HG02763 (cell line): ENCODE measurements at regions not wholly inside any gene's neighbourhood (a gene's known extent, or its start where the extent isn't known, plus 50 kb on each side); places are given as distances from the start of the nearest gene placed in this dataset.

Source experiments
- ATAC-seq: cut with Tn5 transposase; IDR thresholded peaks from one replicate; pipeline ENCODE4 v1.9.1; 2021; ENCODE audit warnings: mild to moderate bottlenecking, moderate library complexity; ENCODE audit not compliant: unreplicated experiment

DNA sequence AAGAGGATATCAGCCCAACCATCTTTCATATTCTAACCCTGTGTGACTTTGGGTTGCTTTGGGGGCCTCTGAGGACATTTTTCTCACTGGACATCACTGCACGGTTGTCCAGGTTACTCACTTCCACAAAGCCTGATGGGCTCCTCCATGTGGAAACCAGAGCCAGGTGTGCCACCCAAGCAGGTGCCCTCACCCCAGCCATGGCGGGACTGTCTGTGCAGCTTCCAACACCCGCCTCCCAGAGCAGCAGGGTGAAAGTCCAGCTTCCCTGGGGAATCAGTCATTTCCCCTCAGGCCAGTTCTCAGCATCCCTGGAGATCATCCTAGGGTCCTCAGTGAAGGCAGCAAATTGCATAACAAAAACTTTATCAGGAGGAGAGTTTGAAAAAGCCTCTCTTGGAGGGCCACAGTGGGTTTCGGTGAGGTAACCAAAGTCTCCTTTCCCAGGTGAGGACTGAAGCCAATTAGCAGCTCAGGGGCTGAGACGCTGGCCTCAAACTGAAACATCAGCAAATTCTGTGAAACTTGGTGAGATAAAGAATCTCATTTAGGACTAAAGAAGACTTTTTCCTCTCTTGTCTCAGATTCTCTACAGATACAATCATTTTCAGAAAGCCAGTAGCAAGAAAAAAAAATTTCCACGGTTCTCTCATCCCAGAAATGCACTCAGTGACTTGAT lies 289.6 kb upstream of the CDH4 start:
- no peak for ATAC-seq

DNA sequence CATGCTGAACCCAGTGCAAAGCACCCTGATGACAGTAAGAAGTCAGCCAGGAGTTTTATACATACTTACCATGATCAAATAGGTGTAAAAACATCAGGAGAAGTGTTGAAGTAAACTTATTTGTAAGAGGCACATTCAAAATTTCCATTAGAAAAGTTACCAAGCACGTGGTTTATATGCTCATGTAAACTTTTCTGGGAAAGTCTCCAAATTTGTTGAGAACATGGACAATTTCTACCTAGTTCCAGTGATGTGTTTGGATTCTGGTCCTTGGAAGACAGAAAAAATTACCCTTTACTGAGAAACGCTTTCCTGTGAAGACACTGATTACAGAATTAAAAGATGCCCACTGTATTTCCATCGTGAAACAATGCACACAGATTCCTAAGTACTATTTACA lies 288.9 kb upstream of the CDH4 start:
- ATAC-seq, result no peak

DNA sequence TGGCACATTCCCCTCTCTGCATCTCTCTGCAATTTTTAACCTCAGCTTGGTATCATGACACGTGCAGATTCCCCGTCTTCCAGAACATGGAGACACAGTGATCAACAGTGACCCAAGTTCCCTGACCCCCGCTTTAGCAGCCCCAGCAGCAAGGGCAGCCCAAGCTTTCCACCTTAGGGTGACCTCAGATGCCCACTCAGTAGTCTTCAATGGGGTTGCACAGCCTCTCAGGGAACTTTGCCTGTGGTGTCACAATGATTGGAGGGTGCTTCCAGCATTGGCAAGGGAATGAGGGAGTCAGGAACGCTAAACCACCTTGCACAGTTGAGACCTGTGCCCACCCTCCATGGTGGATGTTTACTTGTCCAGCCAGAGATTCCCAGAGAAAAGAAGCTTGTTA lies 287.1 kb upstream of the CDH4 start:
- ATAC-seq, result no peak

DNA sequence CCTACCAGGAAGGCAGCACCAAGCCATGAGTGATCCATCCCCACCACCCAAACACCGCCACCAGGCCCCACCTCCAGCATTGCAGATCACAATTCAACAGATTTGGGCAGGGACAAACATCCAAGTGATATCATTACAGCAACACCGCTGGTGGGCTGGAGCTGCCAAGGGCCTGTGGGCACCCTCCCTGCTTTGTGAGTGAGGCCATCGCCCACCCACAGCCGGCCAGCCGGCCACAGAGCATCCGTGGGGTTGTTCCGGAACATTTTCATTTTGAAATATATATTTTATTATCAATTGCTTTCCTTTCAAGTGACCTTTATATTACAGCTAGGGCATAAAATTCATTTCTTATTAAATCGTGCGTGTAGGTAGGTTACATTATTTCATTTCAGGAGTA lies 286.0 kb upstream of the CDH4 start:
- no peak for ATAC-seq

DNA sequence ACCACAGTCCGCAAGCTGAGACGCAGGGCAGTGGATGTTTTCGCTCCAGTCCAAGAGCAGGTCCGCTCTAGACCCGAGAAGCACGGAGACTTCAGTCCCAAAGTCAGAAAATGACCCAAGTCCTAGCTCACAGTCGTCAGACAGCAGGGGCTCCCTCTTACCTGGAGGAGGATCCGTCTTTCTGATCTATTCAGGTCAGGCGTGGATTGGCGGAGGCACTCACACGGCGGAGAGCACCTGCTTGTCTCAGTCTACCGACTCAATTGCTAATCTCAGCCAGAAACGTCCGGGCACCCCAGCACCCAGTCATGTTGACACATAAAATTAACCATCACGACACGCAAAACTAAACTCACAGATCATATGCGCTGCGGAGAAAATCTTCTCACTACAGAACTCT lies 285.3 kb upstream of the CDH4 start:
- no peak for ATAC-seq

DNA sequence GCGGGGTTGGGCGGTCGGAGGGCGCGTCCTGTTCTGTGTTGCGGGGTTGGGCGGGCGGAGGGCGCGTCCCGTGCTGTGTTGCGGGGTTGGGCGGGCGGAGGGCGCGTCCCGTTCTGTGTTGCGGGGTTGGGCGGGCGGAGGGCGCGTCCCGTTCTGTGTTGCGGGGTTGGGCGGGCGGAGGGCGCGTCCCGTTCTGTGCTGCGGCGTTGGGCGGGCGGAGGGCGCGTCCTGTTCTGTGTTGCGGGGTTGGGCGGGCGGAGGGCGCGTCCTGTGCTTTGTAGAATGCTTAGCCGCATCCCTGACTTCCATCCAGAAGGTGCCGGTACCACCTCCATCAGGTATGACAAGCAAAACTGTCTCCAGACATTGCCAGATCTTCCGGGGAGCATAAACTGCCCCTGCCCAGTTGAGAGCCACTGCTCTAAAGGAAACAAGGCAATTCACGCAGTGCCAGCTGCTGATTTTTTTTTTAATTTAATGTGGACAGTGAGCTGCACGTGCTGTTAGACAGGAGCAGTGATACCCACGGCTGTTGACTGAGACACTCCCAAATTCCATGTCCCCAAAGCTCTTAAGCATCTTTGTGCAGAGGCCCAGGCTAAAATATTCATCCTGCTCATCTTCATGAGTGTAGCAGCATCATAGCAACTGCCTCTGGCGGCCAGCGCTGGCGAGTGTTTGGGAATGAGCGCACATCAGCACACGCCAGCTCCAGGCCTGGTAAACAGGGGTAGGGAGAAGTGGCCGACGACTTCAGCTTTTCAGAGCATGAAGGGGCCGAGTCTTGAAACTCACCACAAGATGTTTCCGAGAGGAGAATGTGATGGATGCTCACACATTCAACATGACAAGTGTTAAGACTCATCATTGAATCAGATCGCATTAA lies 284.4 kb upstream of the CDH4 start:
- no peak for ATAC-seq

DNA sequence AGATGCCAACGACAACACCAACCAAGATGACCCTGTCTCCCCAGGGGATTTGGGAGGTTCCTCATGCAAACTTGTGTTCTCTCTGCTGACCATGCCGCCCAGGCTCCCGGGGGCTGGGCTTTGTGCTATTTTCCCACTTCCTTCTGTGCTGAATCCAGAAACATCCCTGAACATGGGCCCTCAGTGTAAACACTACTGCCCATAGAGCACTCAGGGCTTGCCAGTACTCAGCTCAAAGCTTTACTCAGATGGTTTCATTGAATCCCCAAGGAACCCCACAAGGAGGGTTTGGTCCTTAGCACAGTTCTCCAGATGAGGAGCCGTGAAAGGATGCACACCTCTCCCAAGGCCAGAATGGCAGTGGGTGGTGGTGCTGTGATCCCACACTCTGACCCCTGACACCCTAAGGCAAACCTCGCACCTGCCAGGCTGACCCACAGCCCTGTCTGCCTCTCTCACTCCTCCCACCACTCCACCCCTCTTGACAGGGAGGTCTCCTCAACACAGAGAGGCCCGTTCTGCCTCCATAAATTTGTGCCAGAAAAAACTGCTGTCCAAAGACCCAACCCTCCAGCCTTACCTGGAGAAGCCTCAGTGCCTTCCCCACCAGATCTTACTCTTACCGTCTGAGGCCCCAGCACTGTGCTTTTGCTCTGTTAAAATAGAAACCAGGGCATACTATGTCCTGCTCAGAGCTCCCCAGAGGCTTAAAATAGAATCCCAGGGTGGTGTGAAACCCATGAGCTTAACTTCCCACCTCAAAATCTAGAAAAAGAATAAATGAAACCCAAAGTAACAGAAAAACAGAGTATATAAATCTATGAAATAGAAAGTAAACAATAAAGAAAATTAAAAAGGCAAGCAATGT lies 283.0 kb upstream of the CDH4 start:
- ATAC-seq, result no peak

DNA sequence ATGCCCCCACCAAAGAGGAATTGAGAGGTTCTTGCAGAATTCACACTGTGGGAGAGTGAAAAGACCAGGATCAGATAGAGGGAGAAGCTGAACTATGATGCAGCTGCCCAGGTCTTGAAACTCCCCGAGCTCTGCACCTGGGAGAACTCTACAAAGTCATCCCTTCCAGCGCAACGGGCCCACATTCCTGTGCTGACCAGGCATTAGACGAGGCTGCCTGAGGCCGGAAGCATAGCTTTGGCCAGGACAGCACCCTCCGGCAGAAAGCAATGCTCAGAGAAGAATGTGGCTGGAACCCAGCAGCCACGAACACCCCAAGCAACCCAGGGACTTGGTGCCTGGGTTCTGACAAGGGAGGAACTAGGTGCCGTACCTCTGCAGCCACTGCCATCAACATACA lies 281.5 kb upstream of the CDH4 start:
- ATAC-seq, result no peak

DNA sequence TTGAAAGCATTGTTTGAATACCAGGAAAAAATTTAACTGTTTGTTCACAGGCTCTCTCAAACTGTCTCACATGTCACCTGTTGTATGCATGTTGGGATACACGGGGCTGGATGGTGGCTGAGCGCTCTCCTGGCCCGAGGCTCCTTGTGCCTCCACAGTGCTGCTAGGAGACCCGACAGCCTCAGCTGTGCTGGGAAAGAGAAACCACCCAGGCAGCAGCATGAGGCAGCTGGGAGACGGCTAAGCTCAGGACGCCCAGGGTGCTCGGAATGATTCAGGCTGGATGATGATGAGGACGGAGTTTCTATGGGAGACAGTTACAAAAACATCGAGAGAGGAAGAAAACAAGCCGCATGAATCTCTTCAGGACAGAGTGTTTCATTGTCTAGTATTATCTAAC lies 278.0 kb upstream of the CDH4 start:
- no peak for ATAC-seq

DNA sequence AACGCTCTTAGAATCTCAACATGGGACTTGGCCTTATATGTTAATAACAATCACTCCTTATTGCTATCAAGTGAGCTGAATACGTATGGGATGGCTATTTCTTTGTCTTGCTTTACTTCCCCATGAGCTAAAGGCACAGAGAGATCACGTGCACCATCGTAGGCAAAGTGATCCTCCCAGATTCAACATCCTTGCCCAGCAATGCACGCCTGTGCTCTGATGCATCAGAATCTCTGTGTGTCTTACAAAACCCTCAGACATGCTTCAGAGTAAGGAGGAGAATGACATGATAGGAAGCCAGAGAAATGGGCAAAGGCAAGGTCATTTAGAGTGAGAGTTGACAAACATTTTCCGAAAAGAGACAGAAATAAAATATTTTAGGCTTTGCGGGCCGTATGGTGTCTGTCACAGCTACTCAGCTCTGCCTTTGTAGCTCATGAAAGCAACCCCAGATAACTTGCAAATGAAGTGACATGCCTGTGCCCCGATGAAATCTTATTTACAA lies 277.6 kb upstream of the CDH4 start:
- no peak for ATAC-seq

DNA sequence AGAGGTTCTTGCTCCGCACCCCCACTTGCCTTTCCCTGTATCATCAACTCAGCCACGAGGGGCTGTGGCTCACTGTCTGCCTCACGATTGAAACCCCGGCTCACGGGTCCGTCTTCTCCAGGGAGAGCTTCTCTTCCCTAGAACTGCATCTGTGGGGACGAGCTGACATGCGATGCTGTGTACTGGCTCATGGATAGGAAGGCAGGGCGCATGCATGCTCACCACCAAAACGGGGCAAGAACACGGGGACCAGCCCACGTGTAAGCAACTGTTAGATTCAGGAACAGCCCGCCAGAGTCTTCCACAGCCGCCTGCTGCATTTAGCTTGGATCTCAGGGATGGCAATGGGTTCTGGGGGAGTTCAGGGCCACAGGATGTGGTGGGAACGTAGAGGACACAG lies 275.9 kb upstream of the CDH4 start:
- ATAC-seq, result no peak

DNA sequence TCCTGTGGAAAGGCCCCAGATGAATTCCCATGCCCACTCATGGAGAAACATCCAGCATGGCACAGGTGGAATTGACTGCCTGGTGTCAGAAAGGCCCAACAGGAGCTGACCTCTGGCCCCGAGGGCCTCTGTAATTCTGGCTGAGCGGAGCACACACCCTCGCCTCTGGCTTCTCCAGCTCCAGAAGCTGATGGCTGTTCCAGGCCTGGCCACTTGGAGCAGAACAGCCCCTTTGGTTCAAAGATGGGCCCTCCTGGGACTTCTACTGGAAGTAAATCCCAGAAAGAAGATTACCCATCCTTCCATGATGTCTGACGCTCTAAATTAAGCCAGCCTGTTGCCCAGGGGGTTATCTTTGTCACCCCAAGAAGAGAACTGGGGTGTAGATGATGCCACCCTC lies 275.1 kb upstream of the CDH4 start:
- ATAC-seq, result no peak

DNA sequence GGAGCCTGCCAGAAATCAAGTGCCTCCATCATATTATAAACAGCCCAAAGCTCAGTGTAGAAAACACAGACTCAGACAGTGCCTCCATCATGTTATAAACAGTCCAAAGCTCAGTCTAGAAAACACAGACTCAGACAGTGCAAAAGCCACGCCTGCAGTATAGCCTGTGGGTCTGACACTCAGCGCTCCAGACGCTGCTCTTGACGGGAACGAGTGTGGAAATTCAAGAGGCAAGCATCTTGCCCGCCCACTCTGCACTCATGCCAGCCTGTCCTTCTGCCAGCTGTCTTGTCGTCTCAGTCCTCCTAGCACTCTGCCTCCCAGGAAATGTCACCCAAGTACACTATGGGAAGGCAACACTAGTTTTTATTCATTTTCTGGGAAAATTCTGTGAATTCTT lies 274.2 kb upstream of the CDH4 start:
- ATAC-seq, result no peak

DNA sequence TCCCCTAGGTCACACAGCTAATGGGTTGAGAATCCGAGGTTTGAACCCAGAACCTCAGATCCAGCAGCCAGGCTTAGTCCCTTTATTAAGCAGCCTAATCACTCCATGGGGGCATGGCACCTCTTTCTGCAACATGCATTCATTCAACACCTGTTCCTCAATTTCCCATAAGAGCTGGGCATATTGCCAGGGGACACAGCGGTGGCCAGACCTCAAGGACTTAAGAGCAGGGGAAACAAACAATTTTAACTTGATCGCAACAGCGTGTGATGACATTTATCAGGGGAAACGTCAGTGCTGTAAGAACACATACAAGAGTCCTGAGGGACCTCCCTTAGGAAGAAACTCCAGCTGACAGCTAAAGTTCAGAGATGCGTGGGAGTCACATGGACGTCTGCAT lies 267.4 kb upstream of the CDH4 start:
- no peak for ATAC-seq

DNA sequence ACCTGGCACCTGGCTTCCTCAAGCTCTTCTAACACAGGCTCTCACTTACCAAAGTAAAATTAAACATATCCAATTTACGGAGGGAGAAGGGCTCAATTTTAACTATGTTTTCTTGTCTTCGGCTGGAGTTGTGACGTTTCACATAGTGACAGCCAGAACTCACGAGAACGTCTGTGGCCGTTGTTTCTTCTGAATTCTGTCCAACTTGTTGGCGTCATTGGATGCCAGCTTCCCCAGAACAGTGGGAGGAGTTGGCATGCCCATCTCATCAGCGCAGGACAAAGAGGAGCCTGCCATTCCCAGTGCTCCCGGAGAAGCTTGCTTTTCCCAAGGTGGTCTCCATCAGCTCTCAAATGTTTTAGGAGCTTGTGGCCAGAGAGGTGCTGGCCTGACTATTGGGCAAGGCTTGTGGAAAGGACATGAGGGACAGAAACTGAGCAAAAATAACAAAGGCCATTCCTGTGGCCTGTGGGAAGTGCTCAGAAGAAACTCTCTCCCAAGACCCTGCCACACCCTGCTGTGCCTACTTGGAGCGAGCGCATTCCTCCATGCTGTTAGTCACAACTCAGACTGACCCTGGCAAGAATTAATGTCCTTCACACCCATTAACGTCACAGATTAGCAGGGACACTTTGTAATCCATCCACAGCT lies 265.4 kb upstream of the CDH4 start:
- ATAC-seq, result no peak

DNA sequence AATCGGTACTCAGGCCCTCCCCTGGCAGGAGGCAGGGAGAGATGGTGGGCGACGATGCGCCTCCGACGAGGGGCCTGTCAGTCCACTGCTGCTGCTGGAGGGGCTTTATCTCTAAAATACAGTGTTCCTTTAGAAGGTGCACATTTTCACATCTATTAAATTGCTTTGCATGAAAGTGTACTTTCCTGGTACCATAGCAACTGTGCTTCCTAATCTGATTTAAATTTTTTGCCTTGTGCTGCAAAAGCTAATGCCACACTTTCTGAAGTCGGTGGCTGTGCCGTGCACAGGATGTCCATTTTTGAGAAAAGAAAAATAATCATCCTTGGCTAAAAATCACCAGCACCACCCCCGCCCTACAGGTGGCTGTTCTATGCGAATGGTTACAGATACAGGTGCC lies 262.0 kb upstream of the CDH4 start:
- no peak for ATAC-seq

DNA sequence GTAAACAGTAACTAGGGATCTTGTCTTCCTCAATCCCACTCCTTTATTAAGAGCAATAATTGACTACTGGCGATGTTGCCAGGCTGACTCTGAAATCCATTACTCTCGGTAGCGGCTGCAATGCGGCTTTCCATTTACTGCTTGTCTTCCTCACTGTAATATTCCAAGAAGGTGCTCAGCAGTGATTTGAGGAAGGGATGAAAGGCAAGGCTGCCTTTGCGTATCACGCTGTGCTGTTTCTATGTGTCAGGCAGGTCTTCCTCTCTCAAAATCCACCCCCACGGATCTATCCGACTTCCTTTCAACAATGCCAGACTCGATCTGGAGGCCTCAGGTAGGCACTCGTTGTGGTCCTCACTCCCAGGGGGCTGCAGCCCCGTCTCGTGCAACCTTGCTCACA lies 261.4 kb upstream of the CDH4 start:
- ATAC-seq, result no peak

DNA sequence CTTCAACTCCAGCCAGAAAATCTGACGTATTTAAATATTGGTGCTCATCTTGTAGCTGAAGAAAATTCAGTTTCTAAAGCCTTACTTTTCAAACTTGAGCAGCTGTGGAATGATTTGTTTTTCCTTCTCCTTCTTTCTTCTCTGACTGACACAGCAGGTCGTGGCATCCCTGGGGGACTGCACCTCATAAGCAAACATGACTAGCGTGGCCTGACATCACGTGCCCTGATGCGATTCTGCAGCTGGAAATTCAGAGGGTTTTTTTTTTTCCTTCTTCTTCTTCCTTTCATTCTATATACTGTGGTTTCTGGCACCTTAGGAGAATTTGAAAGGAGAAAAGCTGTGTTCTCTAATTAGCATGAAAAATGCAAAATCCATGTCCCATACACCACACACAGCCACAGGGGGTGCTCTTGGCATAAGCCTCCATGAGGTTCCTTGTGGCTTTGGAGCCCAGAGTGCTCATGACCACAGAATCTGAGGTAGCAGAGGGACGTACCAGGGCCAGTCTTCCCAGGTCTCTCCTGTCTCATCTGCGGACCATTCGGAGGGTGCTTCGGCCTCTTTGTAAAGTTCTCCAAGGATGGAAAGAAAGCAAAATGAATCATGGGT lies 258.5 kb upstream of the CDH4 start:
- ATAC-seq, result no peak

DNA sequence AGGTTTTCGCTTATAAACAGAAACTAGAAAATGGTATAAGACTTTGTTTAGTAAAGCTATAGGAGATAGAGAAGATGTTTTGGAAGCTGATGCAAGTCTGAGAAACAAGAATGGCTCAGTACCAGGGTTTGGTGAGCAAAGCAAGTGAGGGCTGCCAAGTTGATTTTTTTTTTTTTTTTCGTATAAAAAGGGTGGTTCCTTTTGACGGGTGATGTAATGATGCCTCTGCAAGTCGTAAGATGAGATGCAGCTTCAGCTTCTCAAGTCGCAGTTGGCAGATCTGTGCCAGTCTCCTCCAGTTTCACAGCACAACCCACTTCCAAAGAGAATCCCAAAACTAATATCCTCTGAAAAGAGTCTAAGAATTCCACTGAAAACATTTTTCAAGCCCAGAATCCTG lies 252.8 kb upstream of the CDH4 start:
- ATAC-seq, result no peak

DNA sequence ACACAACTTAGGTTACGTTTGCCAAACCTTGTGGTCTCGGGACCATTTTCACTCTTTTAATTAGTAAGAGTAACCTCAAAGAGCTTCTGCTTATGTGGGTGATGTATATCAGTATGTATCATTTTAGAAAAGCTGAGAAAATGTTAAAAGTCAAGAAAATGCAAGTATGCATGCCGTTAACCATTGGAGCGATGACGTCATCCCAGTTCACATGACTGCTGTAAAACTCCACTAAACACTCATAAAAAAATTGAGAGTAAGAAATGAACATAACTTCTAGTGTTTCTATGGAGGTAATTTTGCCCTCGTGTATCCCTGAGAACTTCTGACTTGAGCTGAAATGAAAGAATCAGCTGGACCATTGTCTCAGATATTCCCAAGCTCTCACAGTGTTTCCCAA lies 250.0 kb upstream of the CDH4 start:
- no peak for ATAC-seq

DNA sequence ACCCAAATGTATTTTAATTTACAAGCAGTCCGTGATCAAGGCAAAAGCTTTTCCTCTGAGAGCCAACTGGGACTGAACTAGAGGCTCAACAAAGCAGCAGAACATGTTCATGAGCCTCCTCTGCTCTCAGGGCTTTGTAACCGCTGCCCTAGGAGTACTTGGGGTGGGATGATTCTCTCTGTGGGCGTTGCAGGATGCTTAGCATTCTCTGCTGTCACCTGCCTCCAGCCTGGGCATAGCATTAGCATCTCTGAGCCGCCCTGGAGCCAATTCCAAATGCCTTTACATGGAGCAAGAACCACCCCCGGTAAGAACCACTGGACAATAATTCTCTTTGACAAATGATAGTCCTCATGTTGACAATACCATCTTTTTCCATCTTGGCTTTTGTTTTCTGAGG lies 237.6 kb upstream of the CDH4 start:
- ATAC-seq, result no peak
